ENCODE measurements at regions not wholly inside any gene's neighbourhood (a gene's known extent, or its start where the extent isn't known, plus 50 kb on each side); places are given as distances from the start of the nearest gene placed in this dataset.

GRCh38 chr1:95657248-95657647 is 423.2 kb downstream of the RWDD3 start:
- ChIA-PET POLR2A (no interaction called here), CTCF (no interaction called here)
- no peak overlapping the region for H3K27ac ChIP-seq (ENCODE audit: extremely low read depth, low read depth, low read length)
- no peaks in the 10 kb centered on the region for H3K9me3 ChIP-seq (ENCODE audit: control insufficient read depth, insufficient read depth, low read depth, low read length)
- no peaks in the 10 kb centered on the region for H3K4me1 ChIP-seq (ENCODE audit: control insufficient read depth, insufficient read depth, low read length)
- no peak for TF ChIP-seq ZNF580 (tag by site-specific recombination; IDR thresholded peaks at IDR 0.05)
- no peak for TF ChIP-seq ZNF639 (tag by site-specific recombination; IDR thresholded peaks at IDR 0.05)
- no peak for TF ChIP-seq SALL2 (tag by site-specific recombination; IDR thresholded peaks at IDR 0.05; ENCODE audit: borderline replicate concordance)
- TF ChIP-seq SCRT1 (tag by site-specific recombination; IDR thresholded peaks at IDR 0.05; ENCODE audit: borderline replicate concordance) = no peak
- H3K36me3 ChIP-seq (ENCODE audit: control insufficient read depth in 2 of 2, insufficient read depth in 1 of 2, low read length in 2 of 2) = no peaks in the 10 kb centered on the region
- H3K4me3 ChIP-seq (ENCODE audit: low read depth, low read length) = no peak overlapping the region

GRCh38 chr1:95659166-95659565 is 425.2 kb downstream of the RWDD3 start:
- Histone ChIP-seq H3K4me3 (ENCODE audit: low read depth, low read length) (no peak overlapping the region), H3K36me3 (ENCODE audit: control insufficient read depth in 2 of 2, insufficient read depth in 1 of 2, low read length in 2 of 2) (no peaks in the 10 kb centered on the region), H3K27ac (ENCODE audit: extremely low read depth, low read depth, low read length) (no peak overlapping the region), H3K9me3 (ENCODE audit: control insufficient read depth, insufficient read depth, low read depth, low read length) (no peaks in the 10 kb centered on the region), H3K4me1 (ENCODE audit: control insufficient read depth, insufficient read depth, low read length) (no peaks in the 10 kb centered on the region)
- TF ChIP-seq KLF9 (tag by site-specific recombination; IDR thresholded peaks at IDR 0.05; ENCODE audit: low read depth) (no peak), ZNF16 (tag by site-specific recombination; IDR thresholded peaks at IDR 0.05; ENCODE audit: low read depth) (no peak)
- POLR2A ChIA-PET = no interaction called here
- CTCF ChIA-PET = interaction anchor here (1.0 kb wide), 1 partner anchor 66 kb away, joined by 5 read pairs; no protein-coding TSS in a partner anchor

GRCh38 chr1:95659588-95659987 is 425.6 kb downstream of the RWDD3 start:
- no peaks in the 10 kb centered on the region for H3K4me1 ChIP-seq (ENCODE audit: control insufficient read depth, insufficient read depth, low read length)
- CTCF ChIA-PET = no interaction called here
- no peaks in the 10 kb centered on the region for H3K36me3 ChIP-seq (ENCODE audit: control insufficient read depth in 2 of 2, insufficient read depth in 1 of 2, low read length in 2 of 2)
- H3K9me3 ChIP-seq (ENCODE audit: control insufficient read depth, insufficient read depth, low read depth, low read length) = no peaks in the 10 kb centered on the region
- no peak for TF ChIP-seq ZNF221 (tag by site-specific recombination; IDR thresholded peaks at IDR 0.05; ENCODE audit: borderline replicate concordance)
- TF ChIP-seq ZBTB17 (tag by site-specific recombination; IDR thresholded peaks at IDR 0.05) = no peak
- TF ChIP-seq ZNF585B (tag by site-specific recombination; IDR thresholded peaks at IDR 0.05) = no peak
- TF ChIP-seq ZNF175 (tag by site-specific recombination; IDR thresholded peaks at IDR 0.05) = no peak
- TF ChIP-seq FEZF1 (tag by site-specific recombination; IDR thresholded peaks at IDR 0.05) = no peak
- TF ChIP-seq ZNF350 (tag by site-specific recombination; IDR thresholded peaks at IDR 0.05) = no peak
- no peak for TF ChIP-seq ZNF354C (tag by site-specific recombination; IDR thresholded peaks at IDR 0.05; ENCODE audit: borderline replicate concordance, low read depth)
- TF ChIP-seq ZNF510 (tag by site-specific recombination; IDR thresholded peaks at IDR 0.05; ENCODE audit: insufficient replicate concordance) = no peak
- TF ChIP-seq ZNF792 (tag by site-specific recombination; IDR thresholded peaks at IDR 0.05) = no peak
- TF ChIP-seq RBAK (tag by site-specific recombination; IDR thresholded peaks at IDR 0.05) = no peak
- TF ChIP-seq ZFP41 (tag by site-specific recombination; IDR thresholded peaks at IDR 0.05; ENCODE audit: borderline replicate concordance) = no peak
- no peak for TF ChIP-seq ZNF561 (tag by site-specific recombination; IDR thresholded peaks at IDR 0.05; ENCODE audit: borderline replicate concordance)
- no peak for TF ChIP-seq ZNF2 (tag by site-specific recombination; IDR thresholded peaks at IDR 0.05)
- no peak for TF ChIP-seq ZBTB44 (tag by site-specific recombination; IDR thresholded peaks at IDR 0.05)
- no peak overlapping the region for H3K4me3 ChIP-seq (ENCODE audit: low read depth, low read length)
- H3K27ac ChIP-seq (ENCODE audit: extremely low read depth, low read depth, low read length) = no peak overlapping the region
- POLR2A ChIA-PET = no interaction called here

Data from HEK293 (cell line).